ENCODE measurements at regions not wholly inside any gene's neighbourhood (a gene's known extent, or its start where the extent isn't known, plus 50 kb on each side); places are given as distances from the start of the nearest gene placed in this dataset.

GRCh38 chr13:74466020-74466419 is 331.8 kb upstream of the KLF12 start:
- FAIRE-seq: no peak

GRCh38 chr13:74465271-74465670 is 331.1 kb upstream of the KLF12 start:
- DNase-seq (ENCODE audit: low read depth, low spot score): no peak
- no peak overlapping the region for H3K4me3 ChIP-seq
- 20% methylated on average over 2 of the region's 2 CpGs for WGBS (ENCODE audit: insufficient coverage, insufficient replicate concordance, low lambda C conversion rate, missing lambda C conversion rate)
- no peak overlapping the region for H2AFZ ChIP-seq (ENCODE audit: control insufficient read depth, low read depth, low read length)
- no TSS peak for BruUV-seq (replicated peaks)
- POLR2A ChIA-PET: no interaction called here
- RAD21 ChIA-PET (ENCODE audit: unreplicated experiment): no interaction called here
- H3K4me1 ChIP-seq (ENCODE audit: control insufficient read depth, insufficient read depth, low read length): no peaks in the 10 kb centered on the region
- H3K9me3 ChIP-seq (replicated peaks; ENCODE audit: control insufficient read depth, insufficient read depth, low read length): no peaks in the 10 kb centered on the region
- H3K27ac ChIP-seq (ENCODE audit: control insufficient read depth, insufficient read depth): no peak overlapping the region
- CTCF ChIA-PET: no interaction called here
- SMC1A ChIA-PET (ENCODE audit: uncharacterized antibody, unreplicated experiment): no interaction called here
- in situ Hi-C loops (cut with MboI): no loop called here
- TF ChIP-seq EP300 (IDR thresholded peaks at IDR 0.05; ENCODE audit: borderline replicate concordance in 1 of 2, control insufficient read depth in 1 of 2, low read depth in 2 of 2, low read length in 2 of 2): no peak
- TF ChIP-seq ZZZ3 (IDR thresholded peaks at IDR 0.05; ENCODE audit: control insufficient read depth, insufficient read length, low read depth): no peak
- TF ChIP-seq TAF1 (IDR thresholded peaks at IDR 0.05; ENCODE audit: borderline replicate concordance, low read depth, low read length): no peak
- TF ChIP-seq IRF3 (IDR thresholded peaks at IDR 0.05): no peak
- no peak for TF ChIP-seq SMAD1 (IDR thresholded peaks at IDR 0.05; ENCODE audit: low read depth, partially characterized antibody)
- no peak for TF ChIP-seq KDM1A (IDR thresholded peaks at IDR 0.05; ENCODE audit: borderline replicate concordance)
- no peak for TF ChIP-seq BCLAF1 (IDR thresholded peaks at IDR 0.05)
- no peak for TF ChIP-seq CBX5 (IDR thresholded peaks at IDR 0.05; ENCODE audit: low read depth)
- no peak for TF ChIP-seq SP1 (IDR thresholded peaks at IDR 0.05; ENCODE audit: low read depth, low read length)
- no peak for TF ChIP-seq HDAC6 (IDR thresholded peaks at IDR 0.05; ENCODE audit: unreplicated experiment)
- H4K20me1 ChIP-seq (ENCODE audit: control insufficient read depth, insufficient read depth): no peaks in the 10 kb centered on the region
- H3K9ac ChIP-seq (ENCODE audit: control insufficient read depth, insufficient read depth, low read length): no peak overlapping the region
- no peak overlapping the region for H3K4me2 ChIP-seq (ENCODE audit: control insufficient read depth, insufficient read depth)
- no peaks in the 10 kb centered on the region for H3K79me2 ChIP-seq (ENCODE audit: control insufficient read depth, insufficient read depth, low read length)
- ATAC-seq: no peak
- no peak for FAIRE-seq
- intact Hi-C loops (cut with micrococcal nuclease; ENCODE audit: unreplicated experiment): no loop called here
- no peaks in the 10 kb centered on the region for H3K36me3 ChIP-seq (ENCODE audit: control insufficient read depth in 2 of 2, insufficient read depth in 2 of 2, low read length in 1 of 2)
- no peaks in the 10 kb centered on the region for H3K27me3 ChIP-seq (replicated peaks in 1 of 2; ENCODE audit: control insufficient read depth in 2 of 2, insufficient read depth in 2 of 2, low read length in 1 of 2)

More at GRCh38 chr13:74466020-74466419, 331.8 kb upstream of the KLF12 start:
- in situ Hi-C loops (cut with MboI) (no loop called here), intact Hi-C loops (cut with micrococcal nuclease; ENCODE audit: unreplicated experiment) (no loop called here)
- BruUV-seq (replicated peaks): no TSS peak
- ChIA-PET SMC1A (ENCODE audit: uncharacterized antibody, unreplicated experiment) (no interaction called here), RAD21 (ENCODE audit: unreplicated experiment) (no interaction called here), POLR2A (no interaction called here), CTCF (no interaction called here)
- WGBS (ENCODE audit: insufficient coverage, insufficient replicate concordance, low lambda C conversion rate, missing lambda C conversion rate): 22% methylated on average over 2 of the region's 2 CpGs
- no peaks in the 10 kb centered on the region for H3K4me1 ChIP-seq (ENCODE audit: control insufficient read depth, insufficient read depth, low read length)
- ATAC-seq (no peak), DNase-seq (ENCODE audit: low read depth, low spot score) (no peak)
- no peak overlapping the region for H3K27ac ChIP-seq (ENCODE audit: control insufficient read depth, insufficient read depth)
- no peaks in the 10 kb centered on the region for H3K36me3 ChIP-seq (ENCODE audit: control insufficient read depth in 2 of 2, insufficient read depth in 2 of 2, low read length in 1 of 2)
- H2AFZ ChIP-seq (ENCODE audit: control insufficient read depth, low read depth, low read length): no peak overlapping the region
- H3K4me2 ChIP-seq (ENCODE audit: control insufficient read depth, insufficient read depth): no peak overlapping the region
- H3K9me3 ChIP-seq (replicated peaks; ENCODE audit: control insufficient read depth, insufficient read depth, low read length): no peaks in the 10 kb centered on the region
- H3K27me3 ChIP-seq (replicated peaks in 1 of 2; ENCODE audit: control insufficient read depth in 2 of 2, insufficient read depth in 2 of 2, low read length in 1 of 2): no peaks in the 10 kb centered on the region
- no peaks in the 10 kb centered on the region for H4K20me1 ChIP-seq (ENCODE audit: control insufficient read depth, insufficient read depth)
- H3K9ac ChIP-seq (ENCODE audit: control insufficient read depth, insufficient read depth, low read length): no peak overlapping the region
- no peak overlapping the region for H3K4me3 ChIP-seq
- no peak for TF ChIP-seq HDAC2 (IDR thresholded peaks at IDR 0.05)
- no peak for TF ChIP-seq FOXM1 (IDR thresholded peaks at IDR 0.05; ENCODE audit: low read depth, low read length)
- TF ChIP-seq HDGF (IDR thresholded peaks at IDR 0.05): no peak
- TF ChIP-seq JUNB (IDR thresholded peaks at IDR 0.05): no peak
- no peak for TF ChIP-seq WRNIP1 (IDR thresholded peaks at IDR 0.05; ENCODE audit: borderline replicate concordance, low read depth, low read length)
- TF ChIP-seq LARP7 (IDR thresholded peaks at IDR 0.05): no peak
- no peak for TF ChIP-seq TAF1 (IDR thresholded peaks at IDR 0.05; ENCODE audit: borderline replicate concordance, low read depth, low read length)
- TF ChIP-seq SREBF1 (IDR thresholded peaks at IDR 0.05; ENCODE audit: low read length): no peak
- no peak for TF ChIP-seq NR2C2 (IDR thresholded peaks at IDR 0.05; ENCODE audit: borderline replicate concordance, control insufficient read depth, insufficient read length, low read depth)
- TF ChIP-seq MXI1 (IDR thresholded peaks at IDR 0.05; ENCODE audit: low read depth, low read length): no peak
- TF ChIP-seq BMI1 (IDR thresholded peaks at IDR 0.05; ENCODE audit: borderline replicate concordance): no peak
- no peak for TF ChIP-seq MAX (IDR thresholded peaks at IDR 0.05; ENCODE audit: low read depth, low read length)
- no peak for TF ChIP-seq GABPA (IDR thresholded peaks at IDR 0.05; ENCODE audit: low read depth)
- H3K79me2 ChIP-seq (ENCODE audit: control insufficient read depth, insufficient read depth, low read length): no peaks in the 10 kb centered on the region
